ENCODE measurements at regions not wholly inside any gene's neighbourhood (a gene's known extent, or its start where the extent isn't known, plus 50 kb on each side); places are given as distances from the start of the nearest gene placed in this dataset.

DNA sequence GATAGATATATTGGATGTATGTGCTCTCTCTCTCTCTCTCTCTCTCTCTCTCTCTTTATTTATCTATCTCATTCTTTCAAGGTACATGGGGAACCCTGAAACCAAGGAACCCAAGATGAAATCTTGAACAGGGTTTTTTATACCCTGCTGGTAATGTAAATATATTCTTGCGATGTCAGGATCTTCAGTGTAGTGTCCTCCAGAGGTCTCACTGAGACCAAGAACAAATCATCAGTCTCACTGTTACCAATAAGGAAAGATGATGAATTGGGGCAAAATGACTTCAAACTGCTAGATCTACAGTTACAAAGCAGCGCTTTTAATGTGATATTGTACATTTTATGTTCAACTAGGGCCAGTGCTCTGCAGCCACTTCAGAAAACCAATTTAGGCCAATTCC, 423.5 kb downstream of the ANKRD7 start:
- WGBS, 2 experiments: 93 to 98% methylated on average over 2 of the region's 2 CpGs

GRCh38 chr7:118657391-118658005, 433.0 kb downstream of the ANKRD7 start:
- Histone ChIP-seq H3K36me3 (ENCODE audit: control insufficient read depth, insufficient read depth, low read length) (no peaks in the 10 kb centered on the region), H3K4me1 (ENCODE audit: control insufficient read depth, insufficient read depth, low read length) (no peaks in the 10 kb centered on the region), H3K9me3 (ENCODE audit: control insufficient read depth, low read length) (no peaks in the 10 kb centered on the region), H3K27ac (ENCODE audit: insufficient read depth, low read depth, low read length, poor library complexity, severe bottlenecking) (no peak overlapping the region), H3K27me3 (ENCODE audit: control insufficient read depth, insufficient read depth, low read length, poor library complexity, severe bottlenecking) (no peaks in the 10 kb centered on the region), H3K4me3 (ENCODE audit: insufficient read depth, low read depth, low read length) (no peak overlapping the region)
- 91 to 96% methylated on average over 2 to 5 of the region's 5 CpGs for WGBS, 2 experiments

More for the DNA sequence above, 423.5 kb downstream of the ANKRD7 start:
- Histone ChIP-seq H3K36me3 (ENCODE audit: control insufficient read depth, insufficient read depth, low read length) (no peaks in the 10 kb centered on the region), H3K9me3 (ENCODE audit: control insufficient read depth, low read length) (no peaks in the 10 kb centered on the region), H3K4me3 (ENCODE audit: insufficient read depth, low read depth, low read length) (no peak overlapping the region), H3K27me3 (ENCODE audit: control insufficient read depth, insufficient read depth, low read length, poor library complexity, severe bottlenecking) (no peaks in the 10 kb centered on the region), H3K27ac (ENCODE audit: insufficient read depth, low read depth, low read length, poor library complexity, severe bottlenecking) (no peak overlapping the region), H3K4me1 (ENCODE audit: control insufficient read depth, insufficient read depth, low read length) (no peaks in the 10 kb centered on the region)

GRCh38 chr7:118662266-118662665, 437.8 kb downstream of the ANKRD7 start:
- H3K36me3 ChIP-seq (ENCODE audit: control insufficient read depth, insufficient read depth, low read length): no peaks in the 10 kb centered on the region
- no peaks in the 10 kb centered on the region for H3K9me3 ChIP-seq (ENCODE audit: control insufficient read depth, low read length)
- no peak overlapping the region for H3K4me3 ChIP-seq (ENCODE audit: insufficient read depth, low read depth, low read length)
- 92 to 100% methylated on average over 1 to 2 of the region's 2 CpGs for whole genome bisulfite sequencing, 2 experiments
- no peak overlapping the region for H3K27ac ChIP-seq (ENCODE audit: insufficient read depth, low read depth, low read length, poor library complexity, severe bottlenecking)
- no peaks in the 10 kb centered on the region for H3K27me3 ChIP-seq (ENCODE audit: control insufficient read depth, insufficient read depth, low read length, poor library complexity, severe bottlenecking)
- H3K4me1 ChIP-seq (ENCODE audit: control insufficient read depth, insufficient read depth, low read length): no peaks in the 10 kb centered on the region

DNA sequence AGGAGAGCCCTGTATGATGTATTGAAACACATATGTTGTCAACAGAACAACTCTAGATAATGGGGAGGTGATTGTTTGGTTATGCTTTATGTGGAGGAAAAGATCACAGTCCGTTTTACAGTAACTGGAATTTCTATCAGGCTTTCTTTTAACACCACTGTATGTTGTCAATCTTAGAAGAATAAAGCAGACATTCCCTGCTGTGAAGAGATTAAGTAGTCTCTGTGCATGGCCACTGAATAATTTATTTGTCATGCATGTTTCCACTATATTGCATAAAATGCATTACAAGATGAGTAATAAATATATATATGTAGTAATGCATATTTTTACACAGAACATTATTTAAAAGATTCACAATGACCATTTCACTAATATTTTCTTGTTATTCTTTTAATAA, 440.0 kb downstream of the ANKRD7 start:
- WGBS, 2 experiments: 80 to 100% methylated on average over 1 of the region's 1 CpG
- H3K27ac ChIP-seq (ENCODE audit: insufficient read depth, low read depth, low read length, poor library complexity, severe bottlenecking): no peak overlapping the region
- H3K27me3 ChIP-seq (ENCODE audit: control insufficient read depth, insufficient read depth, low read length, poor library complexity, severe bottlenecking): no peaks in the 10 kb centered on the region
- H3K9me3 ChIP-seq (ENCODE audit: control insufficient read depth, low read length): no peaks in the 10 kb centered on the region
- H3K4me3 ChIP-seq (ENCODE audit: insufficient read depth, low read depth, low read length): no peak overlapping the region
- no peaks in the 10 kb centered on the region for H3K4me1 ChIP-seq (ENCODE audit: control insufficient read depth, insufficient read depth, low read length)
- no peaks in the 10 kb centered on the region for H3K36me3 ChIP-seq (ENCODE audit: control insufficient read depth, insufficient read depth, low read length)

DNA sequence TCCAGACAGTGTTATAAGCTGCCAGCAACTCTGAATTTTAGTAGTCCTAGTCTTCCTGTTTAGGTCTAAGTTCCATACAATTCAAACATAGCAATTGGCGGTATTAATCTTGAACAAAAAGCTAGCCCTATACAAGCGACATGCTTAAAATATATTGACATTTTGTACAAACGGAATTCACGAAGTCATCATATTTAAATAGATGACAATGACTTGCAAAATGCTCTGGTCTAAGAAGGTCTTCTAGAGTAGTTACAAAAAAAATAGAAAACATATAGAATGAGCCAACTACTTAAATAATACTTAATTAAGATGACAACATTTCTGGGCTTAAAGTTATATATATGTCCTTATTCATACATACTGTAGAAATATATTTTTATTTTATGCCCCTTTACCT, 446.6 kb downstream of the ANKRD7 start:
- 91 to 92% methylated on average over 2 to 4 of the region's 4 CpGs for WGBS, 2 experiments
- H3K27ac ChIP-seq (ENCODE audit: insufficient read depth, low read depth, low read length, poor library complexity, severe bottlenecking): no peak overlapping the region
- H3K27me3 ChIP-seq (ENCODE audit: control insufficient read depth, insufficient read depth, low read length, poor library complexity, severe bottlenecking): no peaks in the 10 kb centered on the region
- H3K36me3 ChIP-seq (ENCODE audit: control insufficient read depth, insufficient read depth, low read length): no peaks in the 10 kb centered on the region
- H3K4me3 ChIP-seq (ENCODE audit: insufficient read depth, low read depth, low read length): no peak overlapping the region
- no peaks in the 10 kb centered on the region for H3K4me1 ChIP-seq (ENCODE audit: control insufficient read depth, insufficient read depth, low read length)
- H3K9me3 ChIP-seq (ENCODE audit: control insufficient read depth, low read length): no peaks in the 10 kb centered on the region

DNA sequence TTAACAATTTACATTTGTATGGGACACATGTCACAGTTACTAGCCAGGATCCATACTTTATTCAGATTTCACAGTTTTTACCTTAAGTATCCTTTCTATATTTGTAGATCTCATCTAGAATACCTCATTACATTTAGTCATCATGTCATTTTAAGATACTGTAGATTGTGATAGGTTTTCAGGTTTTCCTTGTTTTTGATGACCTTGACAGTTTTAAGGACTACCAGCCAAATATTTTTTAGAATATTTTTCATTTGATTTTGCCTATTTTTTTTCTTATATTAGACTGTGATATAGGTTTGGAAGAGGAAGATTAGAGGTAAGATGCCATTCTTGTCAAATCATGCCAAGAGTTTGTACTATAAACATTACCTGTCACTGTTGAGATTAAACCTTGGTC, 460.3 kb downstream of the ANKRD7 start:
- no peaks in the 10 kb centered on the region for H3K36me3 ChIP-seq (ENCODE audit: control insufficient read depth, insufficient read depth, low read length)
- H3K4me1 ChIP-seq (ENCODE audit: control insufficient read depth, insufficient read depth, low read length): no peaks in the 10 kb centered on the region
- H3K4me3 ChIP-seq (ENCODE audit: insufficient read depth, low read depth, low read length): no peak overlapping the region
- no peak overlapping the region for H3K27ac ChIP-seq (ENCODE audit: insufficient read depth, low read depth, low read length, poor library complexity, severe bottlenecking)
- no peaks in the 10 kb centered on the region for H3K27me3 ChIP-seq (ENCODE audit: control insufficient read depth, insufficient read depth, low read length, poor library complexity, severe bottlenecking)
- no peaks in the 10 kb centered on the region for H3K9me3 ChIP-seq (ENCODE audit: control insufficient read depth, low read length)

- 94 to 96% methylated on average over 17 to 18 of the region's 18 CpGs for WGBS, 2 experiments
- Histone ChIP-seq H3K27me3 (ENCODE audit: control insufficient read depth, insufficient read depth, low read length, poor library complexity, severe bottlenecking) (no peaks in the 10 kb centered on the region), H3K9me3 (ENCODE audit: control insufficient read depth, low read length) (no peaks in the 10 kb centered on the region), H3K4me1 (ENCODE audit: control insufficient read depth, insufficient read depth, low read length) (no peaks in the 10 kb centered on the region), H3K27ac (ENCODE audit: insufficient read depth, low read depth, low read length, poor library complexity, severe bottlenecking) (no peak overlapping the region), H3K4me3 (ENCODE audit: insufficient read depth, low read depth, low read length) (no peak overlapping the region), H3K36me3 (ENCODE audit: control insufficient read depth, insufficient read depth, low read length) (no peaks in the 10 kb centered on the region)
Measured at GRCh38 chr7:118689403-118689802, 464.9 kb downstream of the ANKRD7 start.

DNA sequence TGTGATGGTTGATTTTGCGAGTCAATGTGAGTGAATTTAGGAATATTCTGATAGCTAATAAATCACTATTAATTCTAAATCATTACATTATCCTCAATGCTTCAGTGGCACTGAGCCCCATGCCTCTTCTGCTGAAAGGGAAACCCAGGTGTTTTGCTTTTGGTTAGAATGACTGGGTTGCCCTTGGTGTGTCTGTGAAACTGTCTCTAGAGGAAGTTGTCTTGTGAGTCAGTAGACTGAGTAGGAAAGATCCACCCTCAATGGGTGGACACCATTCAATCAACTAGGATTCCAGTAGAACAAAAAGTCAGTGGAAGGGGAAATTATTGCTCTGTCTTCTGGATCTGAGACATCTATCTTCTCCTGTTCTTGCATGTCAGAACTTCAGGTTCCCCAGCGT, 472.4 kb downstream of the ANKRD7 start:
- WGBS, 2 experiments: 94 to 96% methylated on average over 1 of the region's 2 CpGs
- Histone ChIP-seq H3K4me1 (ENCODE audit: control insufficient read depth, insufficient read depth, low read length) (no peaks in the 10 kb centered on the region), H3K27me3 (ENCODE audit: control insufficient read depth, insufficient read depth, low read length, poor library complexity, severe bottlenecking) (no peaks in the 10 kb centered on the region), H3K9me3 (ENCODE audit: control insufficient read depth, low read length) (no peaks in the 10 kb centered on the region), H3K27ac (ENCODE audit: insufficient read depth, low read depth, low read length, poor library complexity, severe bottlenecking) (no peak overlapping the region), H3K4me3 (ENCODE audit: insufficient read depth, low read depth, low read length) (no peak overlapping the region), H3K36me3 (ENCODE audit: control insufficient read depth, insufficient read depth, low read length) (no peaks in the 10 kb centered on the region)

DNA sequence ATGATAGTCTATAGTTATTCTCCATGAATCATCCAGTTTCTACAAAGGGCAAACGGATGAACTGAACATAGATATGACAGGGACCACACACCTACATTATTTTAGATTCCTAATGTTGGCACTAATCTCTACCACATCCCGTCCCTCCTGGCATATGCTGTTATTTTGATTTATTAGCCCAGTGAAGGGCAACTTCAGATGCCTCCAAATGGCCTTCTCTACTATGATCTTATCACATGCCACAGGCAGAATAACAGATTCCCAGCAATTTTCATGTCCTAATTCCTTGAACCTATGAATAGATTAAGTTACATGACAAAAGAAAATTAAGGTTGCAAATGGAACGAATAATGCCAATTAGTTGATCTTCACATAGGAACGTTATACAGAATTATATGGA, 474.7 kb downstream of the ANKRD7 start:
- H3K27ac ChIP-seq (ENCODE audit: insufficient read depth, low read depth, low read length, poor library complexity, severe bottlenecking): no peak overlapping the region
- no peaks in the 10 kb centered on the region for H3K4me1 ChIP-seq (ENCODE audit: control insufficient read depth, insufficient read depth, low read length)
- 90 to 94% methylated on average over 4 of the region's 4 CpGs for WGBS, 2 experiments
- H3K9me3 ChIP-seq (ENCODE audit: control insufficient read depth, low read length): no peaks in the 10 kb centered on the region
- no peaks in the 10 kb centered on the region for H3K27me3 ChIP-seq (ENCODE audit: control insufficient read depth, insufficient read depth, low read length, poor library complexity, severe bottlenecking)
- no peaks in the 10 kb centered on the region for H3K36me3 ChIP-seq (ENCODE audit: control insufficient read depth, insufficient read depth, low read length)
- H3K4me3 ChIP-seq (ENCODE audit: insufficient read depth, low read depth, low read length): no peak overlapping the region

DNA sequence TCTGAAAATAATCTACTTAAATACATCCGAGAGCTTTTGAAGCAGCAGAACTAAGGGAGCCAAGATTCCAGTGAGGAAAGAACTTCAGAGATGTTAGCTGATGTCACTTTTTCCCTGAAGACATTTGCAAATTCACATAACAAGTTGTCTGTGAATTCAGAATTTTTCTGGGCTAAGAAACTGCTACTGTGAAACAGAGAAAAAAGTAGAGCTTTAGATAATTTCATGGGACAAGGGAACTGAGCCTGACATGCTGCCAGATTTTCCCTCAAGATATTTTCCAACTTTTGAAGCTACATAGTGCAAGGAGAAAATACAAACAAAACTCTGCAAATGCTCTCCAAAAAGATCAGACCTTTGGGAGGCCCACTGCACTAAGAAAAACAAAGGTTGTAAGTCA, 484.2 kb downstream of the ANKRD7 start:
- Histone ChIP-seq H3K27me3 (ENCODE audit: control insufficient read depth, insufficient read depth, low read length, poor library complexity, severe bottlenecking) (no peaks in the 10 kb centered on the region), H3K9me3 (ENCODE audit: control insufficient read depth, low read length) (no peaks in the 10 kb centered on the region), H3K4me1 (ENCODE audit: control insufficient read depth, insufficient read depth, low read length) (no peaks in the 10 kb centered on the region), H3K4me3 (ENCODE audit: insufficient read depth, low read depth, low read length) (no peak overlapping the region), H3K27ac (ENCODE audit: insufficient read depth, low read depth, low read length, poor library complexity, severe bottlenecking) (no peak overlapping the region), H3K36me3 (ENCODE audit: control insufficient read depth, insufficient read depth, low read length) (no peaks in the 10 kb centered on the region)
- WGBS, 2 experiments: 94 to 100% methylated on average over 1 of the region's 1 CpG

DNA sequence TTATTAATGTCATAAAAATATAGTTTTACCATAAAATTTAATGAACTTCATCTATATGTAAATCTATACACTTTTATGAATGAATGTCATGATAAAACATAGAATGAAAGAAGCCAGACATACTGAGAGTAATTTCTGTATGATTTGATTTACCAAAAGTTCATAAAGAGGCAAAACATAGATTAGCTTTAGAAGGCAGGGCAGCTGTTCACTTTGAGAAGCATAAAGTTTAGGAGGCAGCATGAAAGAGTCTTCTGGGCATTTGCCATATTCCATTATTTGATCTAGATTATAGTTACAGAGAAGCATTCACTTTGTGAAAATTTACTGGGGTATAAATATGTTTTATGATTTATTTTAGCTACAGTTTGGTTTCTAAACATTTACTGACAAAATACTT, 487.2 kb downstream of the ANKRD7 start:
- no peak overlapping the region for H3K4me3 ChIP-seq (ENCODE audit: insufficient read depth, low read depth, low read length)
- H3K27ac ChIP-seq (ENCODE audit: insufficient read depth, low read depth, low read length, poor library complexity, severe bottlenecking): no peak overlapping the region
- H3K36me3 ChIP-seq (ENCODE audit: control insufficient read depth, insufficient read depth, low read length): no peaks in the 10 kb centered on the region

More for the DNA sequence above, 487.2 kb downstream of the ANKRD7 start:
- Histone ChIP-seq H3K27me3 (ENCODE audit: control insufficient read depth, insufficient read depth, low read length, poor library complexity, severe bottlenecking) (no peaks in the 10 kb centered on the region), H3K4me1 (ENCODE audit: control insufficient read depth, insufficient read depth, low read length) (no peaks in the 10 kb centered on the region), H3K9me3 (ENCODE audit: control insufficient read depth, low read length) (no peaks in the 10 kb centered on the region)

All from ectodermal cell (in vitro differentiated cells).